ENCODE measurements at regions not wholly inside any gene's neighbourhood (a gene's known extent, or its start where the extent isn't known, plus 50 kb on each side); places are given as distances from the start of the nearest gene placed in this dataset.

GRCh38 chr20:5492937-5493336 is 117.9 kb downstream of the GPCPD1 start:
- TF ChIP-seq CTCF (IDR thresholded peaks at IDR 0.05; ENCODE audit: low read depth, low read length): no peak
- TF ChIP-seq POLR2A (IDR thresholded peaks at IDR 0.05; ENCODE audit: extremely low read depth, insufficient read length): no peak

Data from NB4 (cell line).